C4-2B (cell line): ENCODE measurements at regions not wholly inside any gene's neighbourhood (a gene's known extent, or its start where the extent isn't known, plus 50 kb on each side); places are given as distances from the start of the nearest gene placed in this dataset.
A peak's percentile ranks its signal among the peaks of the same experiment; 100 is the strongest.

Source experiments
- H3K27ac ChIP-seq: fragments of 450-650 bp; 2 replicates; pipeline ENCODE4 v1.5.1; 2017
- CTCF ChIP-seq: fragments of 450-650 bp; conservative IDR thresholded peaks from 2 replicates; pipeline ENCODE4 v1.5.1; 2017; ENCODE audit warnings: mild to moderate bottlenecking
- ZFX ChIP-seq: fragments of 450-650 bp; IDR thresholded peaks from 2 replicates; pipeline ENCODE4 v1.6.1; 2017

GRCh38 chr15:47824147-47824546, 106.8 kb downstream of the SEMA6D start:
- no peak for TF ChIP-seq ZFX
- TF ChIP-seq CTCF = no peak
- no peak overlapping the region for H3K27ac ChIP-seq

- no peak overlapping the region for H3K27ac ChIP-seq
- TF ChIP-seq CTCF (no peak), ZFX (no peak)
Measured at GRCh38 chr15:47829667-47830066, 112.4 kb downstream of the SEMA6D start.

- H3K27ac ChIP-seq = no peak overlapping the region
- TF ChIP-seq CTCF = no peak
- no peak for TF ChIP-seq ZFX
Measured at GRCh38 chr15:47834093-47834492, 116.8 kb downstream of the SEMA6D start.

GRCh38 chr15:47839233-47839825, 122.0 kb downstream of the SEMA6D start:
- TF ChIP-seq ZFX = no peak
- no peak for TF ChIP-seq CTCF

GRCh38 chr15:47843124-47843663, 125.9 kb downstream of the SEMA6D start:
- no peak overlapping the region for H3K27ac ChIP-seq
- 0 out of 2 replicates have a peak, but pooled peaks have one; percentile 5 for TF ChIP-seq CTCF
- no peak for TF ChIP-seq ZFX

More at GRCh38 chr15:47839233-47839825, 122.0 kb downstream of the SEMA6D start:
- no peak overlapping the region for H3K27ac ChIP-seq

- H3K27ac ChIP-seq = no peak overlapping the region
- no peak for TF ChIP-seq ZFX
- TF ChIP-seq CTCF = no peak
Measured at GRCh38 chr15:47844437-47844836, 127.1 kb downstream of the SEMA6D start.

- H3K27ac ChIP-seq = peak overlapping the region; percentile 63; the same call in 1 of the 2 replicates
- TF ChIP-seq ZFX (no peak), CTCF (no peak)
Measured at GRCh38 chr15:47846128-47846868, 129.0 kb downstream of the SEMA6D start.
